ENCODE measurements at regions not wholly inside any gene's neighbourhood (a gene's known extent, or its start where the extent isn't known, plus 50 kb on each side); places are given as distances from the start of the nearest gene placed in this dataset.

DNA sequence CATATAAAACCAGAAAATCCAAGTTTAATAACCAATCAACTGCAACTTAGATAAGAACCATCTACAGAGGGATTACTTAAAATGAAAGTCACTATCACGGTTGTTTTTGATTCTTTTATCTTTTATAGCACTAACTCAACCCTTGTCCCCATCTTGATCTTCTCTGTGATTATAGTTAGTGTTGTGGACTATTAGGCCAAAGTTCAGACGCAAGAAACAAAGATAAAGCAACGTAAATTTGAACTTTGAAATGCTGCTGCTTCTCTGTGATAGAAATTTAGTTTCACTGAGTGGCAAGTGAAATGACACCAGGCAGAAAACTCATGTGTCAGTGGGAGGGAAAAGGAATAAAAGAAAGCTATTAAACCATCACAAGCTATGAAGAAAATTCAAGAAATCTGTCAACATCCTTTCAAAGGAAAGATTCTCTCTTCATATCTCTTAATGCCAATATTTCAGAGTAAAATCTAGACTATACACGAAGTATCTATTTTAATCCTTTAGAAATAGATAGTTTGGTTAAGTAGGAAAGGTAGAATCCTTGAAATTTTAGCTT is 71.8 kb upstream of the MALRD1 start:
- no peak overlapping the region for H3K4me3 ChIP-seq (ENCODE audit: low read depth, low read length)
- no peak for DNase-seq (ENCODE audit: low read depth)
- no peak for TF ChIP-seq MYC (IDR thresholded peaks at IDR 0.05; ENCODE audit: low read depth, low read length)
- TF ChIP-seq, protein P1, sequence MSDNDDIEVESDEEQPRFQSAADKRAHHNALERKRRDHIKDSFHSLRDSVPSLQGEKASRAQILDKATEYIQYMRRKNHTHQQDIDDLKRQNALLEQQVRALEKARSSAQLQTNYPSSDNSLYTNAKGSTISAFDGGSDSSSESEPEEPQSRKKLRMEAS (IDR thresholded peaks at IDR 0.05; ENCODE audit: low read depth, low read length): no peak
- TF ChIP-seq POLR2A (IDR thresholded peaks at IDR 0.05; ENCODE audit: extremely low read depth, insufficient read length): no peak
- TF ChIP-seq, protein P2, sequence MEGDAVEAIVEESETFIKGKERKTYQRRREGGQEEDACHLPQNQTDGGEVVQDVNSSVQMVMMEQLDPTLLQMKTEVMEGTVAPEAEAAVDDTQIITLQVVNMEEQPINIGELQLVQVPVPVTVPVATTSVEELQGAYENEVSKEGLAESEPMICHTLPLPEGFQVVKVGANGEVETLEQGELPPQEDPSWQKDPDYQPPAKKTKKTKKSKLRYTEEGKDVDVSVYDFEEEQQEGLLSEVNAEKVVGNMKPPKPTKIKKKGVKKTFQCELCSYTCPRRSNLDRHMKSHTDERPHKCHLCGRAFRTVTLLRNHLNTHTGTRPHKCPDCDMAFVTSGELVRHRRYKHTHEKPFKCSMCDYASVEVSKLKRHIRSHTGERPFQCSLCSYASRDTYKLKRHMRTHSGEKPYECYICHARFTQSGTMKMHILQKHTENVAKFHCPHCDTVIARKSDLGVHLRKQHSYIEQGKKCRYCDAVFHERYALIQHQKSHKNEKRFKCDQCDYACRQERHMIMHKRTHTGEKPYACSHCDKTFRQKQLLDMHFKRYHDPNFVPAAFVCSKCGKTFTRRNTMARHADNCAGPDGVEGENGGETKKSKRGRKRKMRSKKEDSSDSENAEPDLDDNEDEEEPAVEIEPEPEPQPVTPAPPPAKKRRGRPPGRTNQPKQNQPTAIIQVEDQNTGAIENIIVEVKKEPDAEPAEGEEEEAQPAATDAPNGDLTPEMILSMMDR (IDR thresholded peaks at IDR 0.05; ENCODE audit: low read depth, low read length): no peak

DNA sequence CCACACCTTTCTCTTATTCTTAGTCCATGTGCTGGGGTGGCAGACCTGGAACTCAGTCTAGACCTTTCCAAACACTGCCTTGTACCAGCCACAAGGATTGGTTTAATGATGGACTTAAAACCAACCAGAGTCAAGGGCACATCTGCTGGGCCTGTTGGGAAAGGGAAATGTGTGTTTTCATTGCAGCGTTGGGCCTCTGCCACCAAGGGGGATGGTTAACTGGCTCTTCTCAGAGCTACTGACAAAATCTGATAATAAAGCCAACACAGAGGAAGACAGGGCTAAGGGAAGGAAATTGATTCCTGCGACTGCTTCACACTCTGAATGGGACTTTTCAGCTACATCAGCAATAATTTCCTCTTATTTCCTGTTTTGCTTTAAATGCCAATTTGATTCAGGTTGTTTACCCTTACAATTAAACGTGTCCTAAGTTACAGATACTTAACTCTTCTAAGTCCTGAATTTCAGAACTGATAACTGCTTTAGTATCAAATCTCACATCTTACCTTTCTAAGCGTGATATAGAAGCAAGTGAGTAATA is 68.4 kb upstream of the MALRD1 start:
- TF ChIP-seq, protein P1 (IDR thresholded peaks at IDR 0.05; ENCODE audit: low read depth, low read length): no peak
- no peak for TF ChIP-seq MYC (IDR thresholded peaks at IDR 0.05; ENCODE audit: low read depth, low read length)
- TF ChIP-seq, protein P2 (IDR thresholded peaks at IDR 0.05; ENCODE audit: low read depth, low read length): no peak
- no peak for TF ChIP-seq POLR2A (IDR thresholded peaks at IDR 0.05; ENCODE audit: extremely low read depth, insufficient read length)

DNA sequence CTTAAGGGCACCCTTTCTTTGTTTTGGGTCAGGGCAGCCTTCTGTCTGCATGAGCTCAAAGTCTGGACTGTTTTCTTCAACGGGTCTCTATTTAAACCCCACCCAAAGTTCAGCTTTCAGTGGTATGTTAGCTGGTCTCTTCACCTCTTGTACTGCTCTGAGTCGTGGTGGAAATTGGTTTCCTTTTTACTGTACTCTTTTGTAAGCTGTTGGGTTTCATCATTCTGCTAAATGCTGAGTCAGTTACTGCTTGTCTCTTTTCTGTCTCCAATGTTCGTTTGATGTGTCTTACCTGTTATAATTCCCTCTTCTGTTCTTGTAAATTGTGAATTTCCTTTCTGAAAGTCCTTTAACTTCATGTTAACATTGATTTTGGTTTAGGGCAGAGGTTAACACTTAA is 64.1 kb upstream of the MALRD1 start:
- H3K4me3 ChIP-seq (ENCODE audit: low read depth, low read length): no peak overlapping the region
- no peak for TF ChIP-seq MYC (IDR thresholded peaks at IDR 0.05; ENCODE audit: low read depth, low read length)
- no peak for TF ChIP-seq POLR2A (IDR thresholded peaks at IDR 0.05; ENCODE audit: extremely low read depth, insufficient read length)
- TF ChIP-seq, protein P1 (IDR thresholded peaks at IDR 0.05; ENCODE audit: low read depth, low read length): no peak
- TF ChIP-seq, protein P2 (IDR thresholded peaks at IDR 0.05; ENCODE audit: low read depth, low read length): no peak
- DNase-seq (ENCODE audit: low read depth): no peak

More for the DNA sequence above, 68.4 kb upstream of the MALRD1 start:
- no peak overlapping the region for H3K4me3 ChIP-seq (ENCODE audit: low read depth, low read length)
- DNase-seq (ENCODE audit: low read depth): no peak

DNA sequence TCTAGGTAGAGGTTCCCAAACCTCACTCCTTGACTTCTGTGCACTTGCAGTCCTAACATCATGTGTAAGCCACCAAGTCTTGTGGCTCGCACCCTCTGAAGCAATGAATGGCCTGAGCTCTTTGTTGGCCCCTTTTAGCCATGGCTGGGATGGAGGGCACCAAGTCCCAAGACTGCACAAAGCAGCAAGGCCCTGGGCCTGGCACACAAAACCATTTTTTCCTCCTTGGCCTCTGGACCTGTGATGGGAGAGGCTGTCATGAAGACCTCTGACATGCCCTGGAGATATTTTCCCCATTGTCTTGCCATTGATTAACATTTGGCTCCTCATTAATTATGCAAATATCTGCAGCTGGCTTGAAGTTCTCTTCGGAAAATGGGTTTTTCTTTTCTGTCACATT is 60.3 kb upstream of the MALRD1 start:
- TF ChIP-seq POLR2A (IDR thresholded peaks at IDR 0.05; ENCODE audit: extremely low read depth, insufficient read length) (no peak), MYC (IDR thresholded peaks at IDR 0.05; ENCODE audit: low read depth, low read length) (no peak)
- TF ChIP-seq, protein P1 (IDR thresholded peaks at IDR 0.05; ENCODE audit: low read depth, low read length): no peak
- TF ChIP-seq, protein P2 (IDR thresholded peaks at IDR 0.05; ENCODE audit: low read depth, low read length): no peak
- DNase-seq (ENCODE audit: low read depth): no peak
- H3K4me3 ChIP-seq (ENCODE audit: low read depth, low read length): no peak overlapping the region

All from NB4 (cell line).